ENCODE measurements at regions not wholly inside any gene's neighbourhood (a gene's known extent, or its start where the extent isn't known, plus 50 kb on each side); places are given as distances from the start of the nearest gene placed in this dataset.
A peak's percentile ranks its signal among the peaks of the same experiment; 100 is the strongest.
"Not testable (repeated sequence)": the region's sequence is repeated elsewhere in the genome, so short reads cannot be mapped to it uniquely, and the experiment has no call there.

DNA sequence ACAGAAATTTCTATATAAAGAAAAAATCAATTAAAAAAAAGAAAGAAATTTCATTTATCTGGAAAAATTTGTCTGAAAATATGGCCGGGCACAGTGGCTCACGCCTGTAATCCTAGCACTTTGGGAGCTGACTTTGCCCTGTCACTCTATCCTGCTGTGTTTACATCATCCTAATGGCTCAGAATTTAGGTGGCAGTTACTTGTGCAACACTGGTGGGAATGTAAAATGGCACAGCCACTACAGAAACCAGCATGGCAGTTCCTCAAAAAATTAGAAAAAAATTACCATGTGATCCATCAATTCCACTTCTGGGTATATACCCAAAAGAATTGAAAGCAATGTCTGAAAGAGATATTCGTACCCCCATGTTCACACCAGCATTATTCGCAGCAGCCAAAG, 405.2 kb upstream of the AUTS2 start:
- no peak for TF ChIP-seq JUND (IDR thresholded peaks at IDR 0.05; ENCODE audit: low read depth)
- in situ Hi-C loops (cut with HindIII; ENCODE audit: low pct_unique_long_range_greater_than_20kb, low sequenced_read_pairs), result no loop called here
- DNase-seq (ENCODE audit: low read depth in 1 of 2, low spot score in 1 of 2), result no peak

DNA sequence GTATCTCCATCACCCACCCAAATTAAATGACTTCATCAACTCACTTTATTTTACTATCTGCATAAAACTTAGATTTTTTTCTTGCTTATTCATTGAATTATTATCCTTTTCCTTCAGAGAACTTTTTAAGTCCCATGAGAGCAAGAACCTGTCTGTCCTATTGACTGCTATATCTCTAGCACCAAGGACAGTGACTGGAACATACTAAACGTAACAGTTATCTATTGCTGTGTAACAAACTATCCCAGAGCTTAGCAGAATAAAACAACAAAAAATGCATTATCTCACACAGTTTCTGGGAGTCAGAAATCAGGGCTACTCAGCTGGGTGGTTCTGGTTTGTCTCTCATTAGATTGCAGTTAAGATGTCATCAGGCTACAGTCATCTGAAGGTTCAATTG, 401.7 kb upstream of the AUTS2 start:
- no peak for TF ChIP-seq JUND (IDR thresholded peaks at IDR 0.05; ENCODE audit: low read depth)
- in situ Hi-C loops (cut with HindIII; ENCODE audit: low pct_unique_long_range_greater_than_20kb, low sequenced_read_pairs), result no loop called here
- DNase-seq (ENCODE audit: low read depth in 1 of 2, low spot score in 1 of 2), result no peak

DNA sequence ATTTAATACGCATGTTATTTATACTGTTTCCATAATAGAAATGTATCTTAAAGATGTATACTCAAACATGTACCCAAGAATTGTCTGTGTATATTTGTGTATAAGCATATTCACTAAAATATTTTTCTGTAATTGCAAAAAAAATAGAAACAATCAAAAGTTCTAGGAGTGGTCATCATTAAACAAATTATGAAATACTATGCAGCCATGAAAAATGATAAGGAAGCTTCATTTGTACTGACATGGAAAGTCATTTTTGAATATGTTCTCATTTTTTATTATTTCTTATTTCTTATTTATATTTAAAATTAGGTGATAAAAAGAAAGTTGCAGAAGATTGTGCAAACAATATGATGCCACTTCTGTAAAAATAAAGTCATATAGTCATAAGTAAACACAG, 400.0 kb upstream of the AUTS2 start:
- in situ Hi-C loops (cut with HindIII; ENCODE audit: low pct_unique_long_range_greater_than_20kb, low sequenced_read_pairs), result no loop called here
- no peak for DNase-seq (ENCODE audit: low read depth in 1 of 2, low spot score in 1 of 2)
- TF ChIP-seq JUND (IDR thresholded peaks at IDR 0.05; ENCODE audit: low read depth), result no peak

DNA sequence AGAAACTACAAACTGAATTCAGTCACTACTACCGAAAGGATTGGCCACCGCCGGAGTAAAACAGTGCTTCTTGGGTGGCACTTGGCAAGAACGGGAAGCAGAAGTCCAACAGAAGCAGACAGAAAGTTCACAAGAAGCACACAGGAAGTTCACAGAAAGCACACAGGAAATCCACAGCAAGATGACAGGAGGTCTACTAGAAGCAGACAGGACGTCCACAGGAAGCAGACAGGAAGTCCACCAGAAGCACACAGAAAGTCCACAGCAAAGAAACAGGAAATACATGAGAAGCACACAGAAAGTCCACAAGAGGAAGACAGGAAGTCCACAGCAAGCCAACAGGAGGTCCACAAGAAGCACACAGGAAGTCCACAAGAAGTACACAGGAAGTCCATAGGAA, 399.2 kb upstream of the AUTS2 start:
- DNase-seq (ENCODE audit: low read depth in 1 of 2, low spot score in 1 of 2), result no peak
- no peak for TF ChIP-seq JUND (IDR thresholded peaks at IDR 0.05; ENCODE audit: low read depth)
- in situ Hi-C loops (cut with HindIII; ENCODE audit: low pct_unique_long_range_greater_than_20kb, low sequenced_read_pairs), result no loop called here

DNA sequence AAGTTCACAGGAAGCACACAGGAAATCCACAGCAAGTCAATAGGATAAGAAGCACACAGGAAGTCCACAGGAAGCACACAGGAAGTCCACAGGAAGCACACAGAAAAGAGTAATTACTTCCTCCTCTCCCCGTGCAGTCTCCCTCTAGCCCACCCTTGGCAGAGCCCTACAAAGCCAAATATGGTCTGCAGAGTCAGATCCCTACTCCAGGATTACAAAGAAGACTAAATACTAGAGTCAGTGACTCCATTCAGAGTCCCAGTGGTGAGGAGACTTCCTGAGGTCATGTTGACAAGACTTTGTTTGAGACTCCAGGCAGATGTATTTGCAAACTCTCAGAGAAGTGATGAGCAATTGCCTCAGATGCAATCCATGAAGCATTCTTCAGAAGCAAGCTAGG, 398.6 kb upstream of the AUTS2 start:
- DNase-seq (ENCODE audit: low read depth in 1 of 2, low spot score in 1 of 2), result no peak
- no peak for TF ChIP-seq JUND (IDR thresholded peaks at IDR 0.05; ENCODE audit: low read depth)
- in situ Hi-C loops (cut with HindIII; ENCODE audit: low pct_unique_long_range_greater_than_20kb, low sequenced_read_pairs), result no loop called here

DNA sequence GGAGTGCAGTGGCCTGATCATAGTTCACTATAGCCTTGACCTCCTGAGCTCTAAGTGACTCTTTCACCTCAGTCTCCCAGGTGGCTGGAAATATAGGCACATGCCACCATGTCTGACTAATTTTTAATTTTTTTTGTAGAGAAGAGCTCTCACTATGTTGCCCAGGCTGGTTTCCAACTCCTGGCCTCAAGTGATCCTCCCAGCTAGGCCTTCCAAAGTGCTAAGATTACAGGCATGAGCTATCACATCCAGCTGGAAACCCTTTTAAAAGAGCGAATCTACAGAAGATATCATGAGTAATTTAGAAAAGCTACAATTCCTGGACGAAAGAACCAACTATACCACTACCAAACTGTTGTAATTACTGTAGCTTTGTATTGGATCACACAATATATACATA, 394.4 kb upstream of the AUTS2 start:
- in situ Hi-C loops (cut with HindIII; ENCODE audit: low pct_unique_long_range_greater_than_20kb, low sequenced_read_pairs), result no loop called here
- no peak for DNase-seq (ENCODE audit: low read depth in 1 of 2, low spot score in 1 of 2)
- TF ChIP-seq JUND (IDR thresholded peaks at IDR 0.05; ENCODE audit: low read depth), result no peak

DNA sequence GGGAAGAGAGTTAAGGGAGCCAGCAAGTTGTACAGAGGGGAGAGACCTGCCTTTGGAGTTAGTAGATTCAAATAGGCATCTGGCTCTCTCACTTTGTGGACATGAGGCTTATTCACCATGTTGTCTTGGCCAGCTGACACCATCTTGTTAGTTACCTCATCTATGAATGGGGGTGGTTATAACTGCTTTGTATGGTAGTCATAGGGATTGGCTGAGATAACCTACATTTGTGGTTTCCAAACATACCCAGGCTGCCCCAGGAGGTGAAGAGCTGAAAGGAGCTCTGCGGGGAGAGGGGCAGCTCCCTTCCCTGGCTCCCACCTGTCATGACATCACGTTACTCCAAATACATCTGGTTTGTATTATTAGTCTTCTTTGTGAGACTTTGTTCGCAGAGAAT, 393.3 kb upstream of the AUTS2 start:
- no peak for DNase-seq (ENCODE audit: low read depth in 1 of 2, low spot score in 1 of 2)
- TF ChIP-seq JUND (IDR thresholded peaks at IDR 0.05; ENCODE audit: low read depth), result no peak
- in situ Hi-C loops (cut with HindIII; ENCODE audit: low pct_unique_long_range_greater_than_20kb, low sequenced_read_pairs), result no loop called here

DNA sequence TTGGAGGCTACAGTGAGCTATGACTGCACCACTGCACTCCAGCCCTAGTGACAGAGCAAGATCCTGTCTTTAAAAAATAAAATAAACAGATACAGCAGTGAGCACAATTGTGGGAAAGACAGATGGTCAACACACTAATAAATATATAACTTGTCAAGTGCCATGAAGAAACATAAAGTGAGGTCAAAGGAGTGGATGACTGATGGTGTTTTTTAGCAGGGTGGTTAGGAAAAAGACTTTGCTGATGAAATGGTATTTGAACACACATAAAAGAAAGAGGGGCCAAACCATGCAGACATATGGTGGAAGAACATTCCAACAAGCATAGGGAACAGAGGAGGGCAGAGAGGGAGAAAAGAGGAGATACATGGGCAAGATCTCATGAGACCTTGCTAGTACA, 392.7 kb upstream of the AUTS2 start:
- no peak for DNase-seq (ENCODE audit: low read depth in 1 of 2, low spot score in 1 of 2)
- in situ Hi-C loops (cut with HindIII; ENCODE audit: low pct_unique_long_range_greater_than_20kb, low sequenced_read_pairs), result no loop called here
- TF ChIP-seq JUND (IDR thresholded peaks at IDR 0.05; ENCODE audit: low read depth), result no peak

DNA sequence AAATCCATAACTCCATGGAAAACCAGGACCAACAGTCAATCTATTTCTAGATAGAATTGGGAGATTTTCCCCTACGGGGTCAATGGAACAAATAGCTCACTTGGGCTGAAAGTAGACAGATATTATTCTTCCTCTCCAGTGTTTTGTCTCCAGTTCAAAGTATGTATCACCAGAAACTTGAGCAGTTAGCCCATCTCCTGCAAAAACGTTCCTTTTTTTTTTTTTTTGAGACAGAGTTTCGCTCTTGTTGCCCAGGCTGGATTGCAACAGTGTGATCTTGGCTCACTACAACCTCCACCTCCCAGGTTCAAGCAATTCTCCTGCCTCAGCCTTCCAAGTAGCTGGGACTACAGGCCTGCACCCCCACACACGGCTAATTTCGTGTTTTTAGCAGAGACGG, 390.0 kb upstream of the AUTS2 start:
- no peak for TF ChIP-seq JUND (IDR thresholded peaks at IDR 0.05; ENCODE audit: low read depth)
- in situ Hi-C loops (cut with HindIII; ENCODE audit: low pct_unique_long_range_greater_than_20kb, low sequenced_read_pairs), result no loop called here

DNA sequence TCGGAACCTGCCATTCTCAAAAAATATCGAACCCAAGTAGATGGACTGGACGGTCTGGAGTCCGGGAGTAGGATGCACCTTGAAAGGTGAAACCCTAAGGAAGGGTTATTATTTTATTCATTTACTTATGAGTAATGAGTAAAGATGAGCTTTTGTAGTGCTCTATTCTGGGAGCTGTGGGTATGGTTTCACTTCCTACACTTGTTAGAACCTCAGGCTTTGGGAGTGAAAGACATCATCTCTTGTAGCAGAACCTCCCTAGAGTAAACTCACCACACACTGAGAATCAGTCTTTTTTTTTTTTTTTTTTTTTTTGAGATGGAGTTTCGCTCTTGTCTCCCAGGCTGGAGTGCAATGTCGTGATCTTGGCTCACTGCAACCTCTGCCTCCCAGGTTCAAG, 389.4 kb upstream of the AUTS2 start:
- in situ Hi-C loops (cut with HindIII; ENCODE audit: low pct_unique_long_range_greater_than_20kb, low sequenced_read_pairs), result no loop called here
- no peak for TF ChIP-seq JUND (IDR thresholded peaks at IDR 0.05; ENCODE audit: low read depth)
- no peak for DNase-seq (ENCODE audit: low read depth in 1 of 2, low spot score in 1 of 2)

More for the DNA sequence above, 390.0 kb upstream of the AUTS2 start:
- DNase-seq (ENCODE audit: low read depth in 1 of 2, low spot score in 1 of 2), result no peak

DNA sequence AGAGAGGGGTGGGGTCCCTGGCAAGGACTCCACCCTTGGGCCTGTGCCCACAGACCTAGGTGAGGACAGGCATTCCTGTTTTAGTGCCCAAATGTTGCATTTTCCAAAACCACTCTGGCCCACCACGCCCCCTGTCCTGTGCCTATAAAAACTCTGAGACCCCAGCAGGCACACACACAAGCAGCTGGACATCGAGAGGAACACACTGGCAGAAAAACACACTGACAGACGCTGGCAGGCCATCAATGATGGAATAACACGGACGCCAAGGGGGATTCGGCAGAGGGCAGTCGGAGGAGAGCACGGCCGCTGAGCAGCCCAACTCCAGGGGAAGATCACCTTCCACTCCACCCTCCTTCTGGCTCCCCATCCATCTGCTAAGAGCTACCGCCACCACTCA, 386.9 kb upstream of the AUTS2 start:
- TF ChIP-seq JUND (IDR thresholded peaks at IDR 0.05; ENCODE audit: low read depth), result no peak
- no peak for DNase-seq (ENCODE audit: low read depth in 1 of 2, low spot score in 1 of 2)
- in situ Hi-C loops (cut with HindIII; ENCODE audit: low pct_unique_long_range_greater_than_20kb, low sequenced_read_pairs), result no loop called here

DNA sequence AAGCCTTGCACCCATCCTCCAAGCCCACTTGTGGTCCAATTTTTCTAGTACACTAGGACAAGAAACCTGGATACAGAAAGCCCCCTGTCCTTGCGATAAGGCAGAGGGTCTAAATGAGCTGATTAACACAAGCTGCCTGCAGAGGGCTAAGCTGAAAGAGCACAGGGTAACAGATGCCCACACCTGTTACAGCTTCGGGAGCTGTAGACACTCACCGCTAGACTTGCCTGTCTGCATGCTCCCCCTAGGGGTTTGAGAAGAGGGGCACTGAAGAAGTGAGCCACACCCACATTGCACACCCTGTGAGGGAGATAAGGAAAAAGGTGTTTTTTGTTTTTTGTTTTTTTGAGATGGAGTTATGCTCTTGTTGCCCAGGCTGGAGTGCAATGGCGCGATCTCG, 386.5 kb upstream of the AUTS2 start:
- DNase-seq (ENCODE audit: low read depth in 1 of 2, low spot score in 1 of 2), result peak in 1 of 2 experiments; percentile 27

DNA sequence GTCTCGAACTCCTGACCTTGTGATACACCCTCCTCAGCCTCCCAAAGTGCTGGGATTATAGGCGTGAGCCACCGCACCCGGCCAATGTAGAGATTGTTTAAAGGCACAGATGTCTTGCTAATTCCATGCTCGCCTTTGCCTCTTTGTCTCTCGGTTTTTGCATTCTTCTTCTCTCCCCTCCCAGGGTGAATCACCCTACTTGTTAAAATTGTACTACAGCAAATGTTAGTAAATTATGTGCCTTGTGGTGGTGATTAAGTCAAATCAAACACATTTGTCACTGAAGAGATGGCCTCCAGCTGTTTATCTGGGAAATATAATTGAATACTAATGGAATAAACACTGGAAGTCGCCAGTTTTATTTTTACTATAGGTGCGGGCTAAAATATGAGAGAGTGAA, 384.4 kb upstream of the AUTS2 start:
- in situ Hi-C loops (cut with HindIII; ENCODE audit: low pct_unique_long_range_greater_than_20kb, low sequenced_read_pairs), result no loop called here
- no peak for DNase-seq (ENCODE audit: low read depth in 1 of 2, low spot score in 1 of 2)
- TF ChIP-seq JUND (IDR thresholded peaks at IDR 0.05; ENCODE audit: low read depth), result no peak

More for the DNA sequence above, 386.5 kb upstream of the AUTS2 start:
- TF ChIP-seq JUND (IDR thresholded peaks at IDR 0.05; ENCODE audit: low read depth), result no peak
- in situ Hi-C loops (cut with HindIII; ENCODE audit: low pct_unique_long_range_greater_than_20kb, low sequenced_read_pairs), result no loop called here

DNA sequence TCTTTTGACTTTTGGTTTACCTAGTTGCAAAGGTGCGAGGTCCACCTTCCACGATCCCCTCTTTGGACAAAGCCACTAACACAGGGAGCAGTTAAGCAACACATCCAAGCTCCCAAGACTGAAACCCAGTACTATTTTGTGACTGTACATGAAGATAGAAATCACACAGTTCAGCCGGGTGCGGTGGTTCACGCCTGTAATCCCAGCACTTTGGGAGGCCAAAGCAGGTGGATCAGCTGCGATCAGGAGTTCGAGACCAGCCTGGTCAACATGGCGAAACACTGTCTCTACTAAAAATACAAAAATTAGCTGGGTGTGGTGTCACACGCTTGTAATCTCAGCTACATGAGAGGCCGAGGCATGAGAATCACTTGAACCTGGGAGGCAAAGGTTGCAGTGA, 382.8 kb upstream of the AUTS2 start:
- DNase-seq (ENCODE audit: low read depth in 1 of 2, low spot score in 1 of 2); in situ Hi-C loops (cut with HindIII; ENCODE audit: low pct_unique_long_range_greater_than_20kb, low sequenced_read_pairs): not testable (repeated sequence)
